ENCODE measurements at regions not wholly inside any gene's neighbourhood (a gene's known extent, or its start where the extent isn't known, plus 50 kb on each side); places are given as distances from the start of the nearest gene placed in this dataset.

- no peaks in the 10 kb centered on the region for H3K4me1 ChIP-seq (ENCODE audit: insufficient read depth, low read length, poor library complexity, severe bottlenecking)
- no TSS peak for BruUV-seq (replicated peaks)
- no peaks in the 10 kb centered on the region for H3K9me3 ChIP-seq (ENCODE audit: low read depth, low read length, poor library complexity, severe bottlenecking)
- intact Hi-C loops (cut with micrococcal nuclease; ENCODE audit: unreplicated experiment): no loop called here
- H3K4me3 ChIP-seq (ENCODE audit: low read depth, low read length, poor library complexity, severe bottlenecking): no peak overlapping the region
- CTCF ChIA-PET: no interaction called here
- no peak for DNase-seq (ENCODE audit: low spot score)
- H3K27ac ChIP-seq (ENCODE audit: low read depth, low read length, poor library complexity, severe bottlenecking): no peak overlapping the region
- no peaks in the 10 kb centered on the region for H3K27me3 ChIP-seq (replicated peaks; ENCODE audit: insufficient read depth, low read depth, low read length, poor library complexity)
- no peaks in the 10 kb centered on the region for H3K36me3 ChIP-seq (ENCODE audit: insufficient read depth, low read length, poor library complexity, severe bottlenecking)
- TF ChIP-seq EZH2 (IDR thresholded peaks at IDR 0.05; ENCODE audit: borderline replicate concordance, low read depth, low read length, poor library complexity, severe bottlenecking): no peak
- no peak for TF ChIP-seq CTCF (conservative IDR thresholded peaks at IDR 0.05; ENCODE audit: low read depth, low read length)
- POLR2A ChIA-PET (ENCODE audit: low non-redundant PET): no interaction called here
Measured at GRCh38 chr2:107322416-107322815, 436.4 kb upstream of the ST6GAL2 start.

DNA sequence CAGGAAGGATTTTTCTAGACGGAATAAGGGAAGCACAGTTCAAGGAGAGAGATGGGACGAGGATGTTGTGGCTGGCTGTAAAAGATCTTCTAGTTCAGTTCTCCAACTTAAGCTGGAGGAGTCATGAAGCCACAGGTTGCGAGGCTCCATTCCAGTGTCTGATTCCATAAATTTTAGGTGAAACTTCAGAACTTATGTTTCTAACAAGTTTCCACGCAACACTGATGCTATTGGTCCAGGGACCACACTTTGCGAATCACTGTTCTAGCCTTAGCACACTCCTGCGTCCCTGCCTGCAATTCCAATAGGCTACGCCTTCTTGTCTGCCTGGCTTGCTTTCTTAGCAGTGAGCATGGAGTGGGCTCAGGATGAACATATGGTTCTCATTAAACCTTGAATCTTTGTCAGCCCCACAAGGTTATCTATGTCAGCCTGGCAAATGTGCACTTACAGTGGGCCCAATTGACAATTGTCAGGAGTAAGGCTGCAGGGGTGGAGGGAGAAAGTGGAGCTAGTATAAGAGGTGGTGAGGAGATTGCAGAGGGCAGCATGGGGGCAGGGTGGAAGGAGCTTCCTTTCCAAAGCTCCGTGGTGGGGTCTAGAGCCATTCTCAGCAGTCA, 438.1 kb upstream of the ST6GAL2 start:
- DNase-seq (ENCODE audit: low spot score): no peak
- ChIA-PET POLR2A (ENCODE audit: low non-redundant PET) (no interaction called here), CTCF (no interaction called here)
- Histone ChIP-seq H3K27me3 (replicated peaks; ENCODE audit: insufficient read depth, low read depth, low read length, poor library complexity) (no peaks in the 10 kb centered on the region), H3K9me3 (ENCODE audit: low read depth, low read length, poor library complexity, severe bottlenecking) (peaks cover 7% of the 10 kb centered on the region), H3K4me1 (ENCODE audit: insufficient read depth, low read length, poor library complexity, severe bottlenecking) (no peaks in the 10 kb centered on the region), H3K27ac (ENCODE audit: low read depth, low read length, poor library complexity, severe bottlenecking) (no peak overlapping the region), H3K4me3 (ENCODE audit: low read depth, low read length, poor library complexity, severe bottlenecking) (no peak overlapping the region), H3K36me3 (ENCODE audit: insufficient read depth, low read length, poor library complexity, severe bottlenecking) (no peaks in the 10 kb centered on the region)
- no TSS peak for BruUV-seq (replicated peaks)
- intact Hi-C loops (cut with micrococcal nuclease; ENCODE audit: unreplicated experiment): no loop called here
- TF ChIP-seq CTCF (conservative IDR thresholded peaks at IDR 0.05; ENCODE audit: low read depth, low read length) (no peak), EZH2 (IDR thresholded peaks at IDR 0.05; ENCODE audit: borderline replicate concordance, low read depth, low read length, poor library complexity, severe bottlenecking) (no peak)

DNA sequence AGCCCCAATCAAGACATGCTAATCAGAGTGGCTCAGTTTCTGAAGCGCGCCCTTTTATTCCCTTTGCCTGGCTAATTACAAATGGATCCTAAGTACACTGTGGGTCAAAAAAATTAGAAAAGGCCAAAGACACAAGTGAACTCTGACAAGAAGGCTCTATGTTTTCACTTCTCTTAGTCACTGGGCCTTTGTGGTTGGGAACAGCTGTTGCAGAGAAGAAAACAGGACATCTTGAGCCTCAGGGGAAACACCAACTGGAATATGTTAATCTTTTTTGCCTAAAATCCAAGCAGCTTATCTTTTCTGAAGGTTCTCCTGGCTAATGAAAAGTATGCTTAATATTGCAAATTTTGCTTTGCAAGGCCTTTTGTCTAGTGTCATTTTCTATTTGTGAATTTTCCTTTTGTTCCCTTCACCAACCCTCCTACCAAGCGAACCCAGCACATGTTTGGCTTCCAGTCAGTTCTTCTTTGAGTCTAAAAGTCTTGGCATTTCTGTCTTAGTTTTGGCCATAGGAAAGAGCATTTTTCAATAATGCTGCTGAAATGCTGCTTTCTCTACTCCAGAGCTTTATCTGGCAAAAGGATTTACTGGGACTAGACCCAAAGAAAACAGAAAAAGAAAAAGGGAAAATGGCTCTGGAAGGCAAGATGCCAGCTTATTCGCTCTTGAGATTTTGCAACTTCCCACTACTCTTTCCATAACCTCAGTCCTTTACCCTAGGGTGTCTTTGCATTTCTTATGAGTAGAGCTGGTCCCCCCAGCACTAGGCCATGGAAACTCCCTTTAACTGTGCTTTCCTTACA, 440.2 kb upstream of the ST6GAL2 start:
- POLR2A ChIA-PET (ENCODE audit: low non-redundant PET): no interaction called here
- CTCF ChIA-PET: no interaction called here
- Histone ChIP-seq H3K9me3 (ENCODE audit: low read depth, low read length, poor library complexity, severe bottlenecking) (peaks cover 10% of the 10 kb centered on the region), H3K27me3 (replicated peaks; ENCODE audit: insufficient read depth, low read depth, low read length, poor library complexity) (no peaks in the 10 kb centered on the region), H3K27ac (ENCODE audit: low read depth, low read length, poor library complexity, severe bottlenecking) (no peak overlapping the region), H3K4me1 (ENCODE audit: insufficient read depth, low read length, poor library complexity, severe bottlenecking) (no peaks in the 10 kb centered on the region), H3K36me3 (ENCODE audit: insufficient read depth, low read length, poor library complexity, severe bottlenecking) (no peaks in the 10 kb centered on the region), H3K4me3 (ENCODE audit: low read depth, low read length, poor library complexity, severe bottlenecking) (no peak overlapping the region)
- intact Hi-C loops (cut with micrococcal nuclease; ENCODE audit: unreplicated experiment): no loop called here
- no peak for DNase-seq (ENCODE audit: low spot score)
- TF ChIP-seq CTCF (conservative IDR thresholded peaks at IDR 0.05; ENCODE audit: low read depth, low read length): no peak
- no peak for TF ChIP-seq EZH2 (IDR thresholded peaks at IDR 0.05; ENCODE audit: borderline replicate concordance, low read depth, low read length, poor library complexity, severe bottlenecking)
- no TSS peak for BruUV-seq (replicated peaks)

Measured in A673 (cell line).